ENCODE measurements at regions not wholly inside any gene's neighbourhood (a gene's known extent, or its start where the extent isn't known, plus 50 kb on each side); places are given as distances from the start of the nearest gene placed in this dataset.
"Not testable (repeated sequence)": the region's sequence is repeated elsewhere in the genome, so short reads cannot be mapped to it uniquely, and the experiment has no call there.

- TF ChIP-seq POLR2A, CTCF (IDR thresholded peaks at IDR 0.05): not testable (repeated sequence)
Measured at GRCh38 chrX:26525768-26526167, 309.8 kb downstream of the MAGEB5 start.
